CMK (cell line): ENCODE measurements at regions not wholly inside any gene's neighbourhood (a gene's known extent, or its start where the extent isn't known, plus 50 kb on each side); places are given as distances from the start of the nearest gene placed in this dataset.

Experiments
- DNase-seq: peaks from one replicate; pipeline ENCODE4 v3.0.0-alpha.2; 2010; ENCODE audit warnings: low read depth

GRCh38 chr9:119487118-119487827 is 118.0 kb upstream of the BRINP1 start:
- DNase-seq = no peak

GRCh38 chr9:119483153-119483552 is 113.9 kb upstream of the BRINP1 start:
- DNase-seq = no peak

- DNase-seq = no peak
Observed at GRCh38 chr9:119477197-119477596, 108.0 kb upstream of the BRINP1 start.

GRCh38 chr9:119458068-119458467 is 88.8 kb upstream of the BRINP1 start:
- no peak for DNase-seq

- no peak for DNase-seq
Observed at GRCh38 chr9:119453980-119454379, 84.7 kb upstream of the BRINP1 start.

GRCh38 chr9:119453490-119453911 is 84.3 kb upstream of the BRINP1 start:
- no peak for DNase-seq

GRCh38 chr9:119451426-119451825 is 82.2 kb upstream of the BRINP1 start:
- no peak for DNase-seq

GRCh38 chr9:119443179-119443578 is 73.9 kb upstream of the BRINP1 start:
- no peak for DNase-seq

GRCh38 chr9:119441832-119442231 is 72.6 kb upstream of the BRINP1 start:
- no peak for DNase-seq

GRCh38 chr9:119441338-119441737 is 72.1 kb upstream of the BRINP1 start:
- DNase-seq = no peak

GRCh38 chr9:119436261-119436660 is 67.0 kb upstream of the BRINP1 start:
- DNase-seq = no peak

GRCh38 chr9:119435076-119435475 is 65.8 kb upstream of the BRINP1 start:
- no peak for DNase-seq

- no peak for DNase-seq
Observed at GRCh38 chr9:119432428-119432827, 63.2 kb upstream of the BRINP1 start.

- DNase-seq = no peak
Observed at GRCh38 chr9:119429302-119429701, 60.1 kb upstream of the BRINP1 start.

- no peak for DNase-seq
Observed at GRCh38 chr9:119420231-119420630, 51.0 kb upstream of the BRINP1 start.
